ENCODE measurements at regions not wholly inside any gene's neighbourhood (a gene's known extent, or its start where the extent isn't known, plus 50 kb on each side); places are given as distances from the start of the nearest gene placed in this dataset.
A peak's percentile ranks its signal among the peaks of the same experiment; 100 is the strongest.
"Not testable (repeated sequence)": the region's sequence is repeated elsewhere in the genome, so short reads cannot be mapped to it uniquely, and the experiment has no call there.

DNA sequence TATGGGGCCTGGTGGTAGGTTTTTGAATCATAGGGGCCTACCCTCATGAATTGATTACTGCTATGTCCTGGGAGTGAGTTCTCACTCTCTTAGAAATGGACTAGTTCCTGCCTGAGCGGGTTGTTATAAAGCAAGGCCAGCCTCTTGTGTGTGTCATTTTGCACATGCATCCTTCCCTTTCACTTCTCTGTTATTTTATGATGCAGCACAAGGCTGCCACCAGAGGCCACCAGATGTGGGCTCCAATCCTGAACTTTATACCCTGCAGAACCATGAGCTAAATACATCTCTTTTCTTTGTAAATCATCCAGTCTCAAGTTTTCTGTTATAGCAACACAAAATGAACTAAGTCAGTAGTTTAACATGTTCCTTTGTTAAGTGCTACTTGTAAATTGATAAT, 251.4 kb downstream of the BLID start:
- no peak for DNase-seq (ENCODE audit: low spot score)

DNA sequence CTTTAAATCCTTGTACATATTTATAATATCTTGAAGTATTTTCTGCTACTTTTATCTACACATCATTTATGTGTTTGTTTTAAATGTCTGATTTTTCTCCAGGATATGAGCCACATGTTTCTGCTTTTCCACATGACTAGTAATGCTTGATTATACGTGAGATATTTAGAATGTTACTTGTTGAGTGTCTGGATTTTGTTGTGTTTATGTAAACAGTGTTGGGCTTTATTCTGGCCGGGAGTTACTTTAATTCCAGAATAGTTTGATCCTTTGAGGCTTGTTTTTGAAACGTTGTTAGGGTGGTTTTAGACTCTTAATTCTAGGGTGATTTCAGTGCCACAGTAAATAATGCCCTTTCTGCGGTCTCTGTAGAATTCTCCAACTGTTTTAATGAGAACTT, 252.9 kb downstream of the BLID start:
- no peak for DNase-seq (ENCODE audit: low spot score)

DNA sequence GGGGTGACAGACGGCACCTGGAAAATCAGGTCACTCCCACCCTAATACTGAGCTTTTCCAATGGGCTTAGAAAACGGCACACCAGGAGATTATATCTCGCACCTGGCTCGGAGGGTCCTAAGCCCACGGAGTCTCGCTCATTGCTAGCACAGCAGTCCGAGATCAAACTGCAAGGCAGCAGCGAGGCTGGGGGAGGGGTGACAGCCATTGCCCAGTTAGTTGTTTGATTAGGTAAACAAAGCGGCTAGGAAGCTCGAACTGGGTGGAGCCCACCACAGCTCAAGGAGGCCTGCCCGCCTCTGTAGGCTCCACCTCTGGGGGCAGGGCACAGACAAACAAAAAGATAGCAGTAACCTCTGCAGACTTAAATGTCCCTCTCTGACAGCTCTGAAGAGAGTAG, 260.9 kb downstream of the BLID start:
- DNase-seq (ENCODE audit: low spot score) = not testable (repeated sequence)

DNA sequence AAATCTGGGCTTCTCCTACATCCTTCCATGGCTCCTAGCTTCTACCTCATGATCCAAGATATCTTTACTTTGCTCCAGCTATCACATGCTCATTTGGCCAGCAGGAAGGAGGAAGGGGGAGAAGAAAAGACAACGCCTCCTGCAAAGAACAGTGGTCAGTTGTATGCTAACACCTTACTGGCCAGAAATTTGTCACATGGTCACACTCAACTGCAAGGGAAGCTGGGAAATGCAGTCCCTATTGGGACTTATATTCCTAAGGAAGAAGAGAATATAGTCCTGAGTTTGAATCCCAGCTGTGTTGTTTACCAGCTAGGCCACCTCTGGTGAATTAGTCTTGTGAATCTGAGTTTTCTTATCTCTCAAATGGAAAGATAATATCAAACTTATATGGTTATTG, 272.0 kb downstream of the BLID start:
- DNase-seq (ENCODE audit: low spot score) = no peak

DNA sequence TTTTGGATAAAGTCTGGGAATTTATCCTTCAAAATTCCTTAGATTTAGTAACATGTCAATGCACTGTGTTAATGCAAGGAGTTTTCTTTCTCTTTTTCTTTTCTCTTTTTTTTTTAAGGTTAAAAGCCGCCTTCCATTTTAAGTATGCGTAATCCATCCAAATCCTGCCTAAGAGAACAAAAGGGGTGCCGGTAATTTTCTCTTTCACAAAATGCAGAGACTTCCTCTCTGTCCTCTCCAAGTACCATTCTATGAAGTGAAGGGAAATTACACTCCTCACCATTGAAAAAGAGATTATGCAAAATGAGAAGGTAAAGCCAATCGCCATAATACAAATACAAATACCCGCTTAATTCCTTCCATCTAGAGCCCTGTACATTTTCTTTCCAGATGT, 273.8 kb downstream of the BLID start:
- no peak for DNase-seq (ENCODE audit: low spot score)

DNA sequence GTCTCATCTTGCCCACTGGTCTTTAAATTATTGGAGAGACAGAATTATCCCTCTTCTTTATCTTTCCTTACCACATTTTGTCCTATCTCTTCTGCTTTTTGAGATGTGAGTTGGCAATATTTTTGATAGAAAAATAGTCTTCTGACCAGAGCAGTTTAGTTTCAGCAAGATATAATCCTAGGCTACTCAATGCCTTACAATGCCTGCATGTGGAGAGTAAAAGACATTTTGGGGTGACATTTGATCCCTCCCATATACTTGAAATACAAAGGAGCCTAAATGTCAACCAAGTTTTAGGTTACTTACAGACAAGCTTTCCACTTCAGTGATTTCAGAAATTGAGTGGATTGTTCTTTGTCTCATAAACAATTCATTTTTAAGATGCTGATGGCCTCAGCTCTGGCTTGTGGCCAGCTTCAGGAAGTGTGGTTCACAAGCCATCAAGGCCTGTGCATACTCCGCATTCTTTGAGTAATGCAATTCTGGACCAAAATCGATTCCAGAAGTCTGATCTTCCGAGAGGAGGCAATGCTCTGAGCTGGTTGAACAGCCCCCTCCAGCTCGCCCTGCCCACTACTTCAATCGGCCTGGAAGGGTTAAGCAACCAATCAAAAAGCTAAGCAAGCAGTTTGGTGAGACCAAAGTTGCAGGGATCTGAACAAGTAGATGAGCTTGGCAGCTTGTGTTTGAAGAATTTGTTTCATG, 274.4 kb downstream of the BLID start:
- DNase-seq (ENCODE audit: low spot score) = peak; percentile 32

DNA sequence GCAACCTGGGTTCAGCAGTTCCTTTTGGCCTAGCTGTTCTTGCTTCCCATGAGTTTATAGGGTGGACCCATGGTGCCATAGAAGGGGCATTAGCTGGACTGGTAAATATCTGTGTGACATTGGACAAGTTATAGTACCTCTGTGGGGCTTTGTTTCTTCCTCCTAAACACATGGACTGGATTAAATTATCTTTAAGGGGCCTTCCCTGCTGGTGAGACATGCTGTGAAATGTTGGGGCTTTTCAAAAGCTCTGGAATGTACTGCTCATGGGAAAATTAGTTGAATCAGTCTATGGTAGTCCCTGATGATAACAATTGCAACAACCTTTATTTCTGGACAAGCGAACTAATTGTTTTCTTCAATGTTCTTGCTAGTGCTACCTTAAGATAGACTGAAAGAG, 276.2 kb downstream of the BLID start:
- DNase-seq (ENCODE audit: low spot score) = no peak

DNA sequence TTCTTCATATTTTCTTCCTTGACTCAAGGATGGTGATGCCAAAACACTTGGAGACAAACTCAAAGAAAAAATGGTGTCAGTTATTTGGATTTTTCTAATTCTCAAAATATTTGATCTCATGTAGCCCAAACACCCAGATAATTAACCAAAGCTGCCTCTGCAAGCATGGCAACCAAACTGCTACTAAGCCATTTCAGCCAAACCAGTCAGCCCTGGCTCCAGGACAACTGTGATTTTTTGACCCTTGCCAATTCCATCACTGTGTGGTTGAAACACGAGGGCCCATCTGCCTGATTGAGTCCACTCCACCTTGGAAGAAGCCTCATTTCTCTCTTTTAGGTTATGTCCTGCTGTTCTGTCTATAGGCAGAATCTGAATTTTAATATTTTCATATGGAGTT, 277.4 kb downstream of the BLID start:
- DNase-seq (ENCODE audit: low spot score) = no peak

DNA sequence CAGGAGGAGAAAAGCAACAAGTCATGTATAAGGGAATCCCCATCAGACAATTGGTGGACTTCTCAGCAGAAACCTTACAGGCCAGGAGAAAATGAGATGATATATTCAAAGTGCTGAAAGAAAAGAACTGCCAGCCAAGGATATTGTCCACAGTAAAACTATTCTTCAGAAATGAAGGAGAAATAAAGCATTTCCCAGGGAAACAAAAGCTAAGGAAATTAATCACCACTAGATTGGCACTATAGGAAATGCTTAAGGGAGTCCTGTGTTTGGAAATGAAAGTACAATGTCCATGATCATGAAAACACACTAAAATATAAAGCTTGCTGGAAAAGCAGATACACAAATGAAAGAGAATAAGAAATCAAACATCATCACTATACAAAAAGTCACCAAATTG, 282.0 kb downstream of the BLID start:
- DNase-seq (ENCODE audit: low spot score) = no peak

DNA sequence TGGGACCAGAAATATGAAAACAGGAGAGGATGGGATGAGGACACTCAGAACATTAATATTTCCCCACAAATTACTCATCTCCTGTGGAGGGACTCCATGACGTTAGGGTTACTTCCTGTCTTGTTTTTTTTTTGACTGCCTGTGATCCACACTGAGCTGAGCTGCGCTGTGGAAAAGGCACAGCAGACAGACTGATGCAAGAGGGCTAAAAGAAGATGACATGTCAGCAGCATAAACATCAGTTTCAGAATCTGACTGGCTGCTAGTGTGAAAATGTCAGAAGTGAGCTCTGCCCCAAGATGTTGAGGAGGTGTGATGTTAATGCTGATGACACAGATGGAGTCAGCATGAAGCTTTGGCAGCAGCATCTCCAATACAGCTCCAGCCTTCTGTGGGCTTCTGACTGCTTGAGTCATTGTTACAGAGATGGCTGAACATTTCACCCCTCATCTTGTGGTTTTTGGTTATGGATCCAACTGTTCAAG, 286.8 kb downstream of the BLID start:
- DNase-seq (ENCODE audit: low spot score) = no peak

DNA sequence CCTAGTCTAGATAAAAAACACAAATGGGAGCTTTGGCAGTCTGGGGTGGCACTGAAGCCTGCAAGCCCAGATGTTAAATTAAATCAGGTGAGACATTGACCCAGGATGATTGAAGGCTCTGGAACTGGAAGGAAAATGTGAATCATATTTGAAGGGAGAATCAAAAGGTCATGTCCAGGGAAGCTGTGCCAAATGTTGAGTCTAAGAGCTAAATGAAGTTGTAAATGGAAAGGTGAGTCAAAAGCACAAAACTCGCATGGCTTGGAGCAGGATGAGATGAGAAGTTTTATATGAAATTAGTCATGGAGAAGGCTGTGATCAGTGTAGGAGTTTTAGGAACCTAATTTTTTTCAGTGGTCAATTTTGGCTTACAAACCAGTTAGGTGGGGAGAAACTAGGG, 301.1 kb downstream of the BLID start:
- no peak for DNase-seq (ENCODE audit: low spot score)

DNA sequence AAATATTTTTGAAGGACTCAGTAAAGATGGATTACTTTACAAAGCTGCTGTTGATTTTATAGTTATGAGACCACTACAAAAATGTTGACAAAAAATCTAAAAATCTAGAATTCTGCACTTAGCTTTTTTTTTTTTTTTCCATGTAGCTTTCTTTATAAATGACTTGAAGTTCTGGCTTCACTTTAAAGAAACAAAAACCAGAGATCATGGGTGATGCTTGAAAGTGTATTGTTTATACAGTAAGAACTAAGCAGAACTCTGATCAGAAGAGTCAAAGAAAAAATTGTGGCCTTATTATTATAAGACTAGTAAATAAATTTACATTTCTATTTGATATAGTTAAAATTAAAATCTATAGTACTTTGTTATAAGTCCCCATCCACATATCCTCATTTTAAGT, 301.7 kb downstream of the BLID start:
- no peak for DNase-seq (ENCODE audit: low spot score)

DNA sequence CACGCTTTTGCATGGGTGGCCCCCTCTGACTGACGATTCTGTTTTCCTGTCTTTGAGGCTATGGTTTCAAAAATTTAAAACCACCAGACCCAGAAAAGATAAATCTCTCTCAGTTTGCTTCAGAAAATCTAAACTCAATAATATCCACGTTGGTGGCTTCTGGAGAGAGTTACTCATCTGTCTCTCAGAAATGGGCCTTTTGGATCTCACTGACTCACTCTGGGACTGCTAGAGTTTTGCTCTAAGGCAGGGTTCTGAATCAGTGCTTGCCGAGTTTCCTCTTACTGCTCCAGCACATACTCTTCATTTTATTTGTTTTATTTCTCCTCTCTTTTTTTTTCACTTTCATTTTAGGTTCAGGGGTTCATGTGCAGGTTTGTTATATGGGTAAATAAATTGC, 305.7 kb downstream of the BLID start:
- no peak for DNase-seq (ENCODE audit: low spot score)

DNA sequence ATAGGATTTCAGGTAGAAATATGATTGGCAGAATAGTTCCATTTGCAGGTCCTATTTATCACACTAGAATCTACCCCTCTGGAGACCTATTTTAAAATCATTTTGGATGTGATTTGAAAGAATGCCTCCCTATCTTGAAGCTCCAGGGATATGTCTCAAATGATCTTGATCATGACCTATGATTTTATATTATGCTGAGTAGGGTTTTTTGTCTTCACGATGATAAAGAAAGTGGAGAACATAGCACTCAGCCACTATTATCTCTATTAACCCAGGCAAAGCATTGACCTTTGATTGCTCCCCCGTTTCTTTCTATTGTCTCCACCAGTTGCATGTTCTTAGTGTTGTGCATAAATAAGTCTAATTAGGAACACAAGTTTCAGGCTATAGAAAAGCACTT, 307.9 kb downstream of the BLID start:
- DNase-seq (ENCODE audit: low spot score) = no peak

DNA sequence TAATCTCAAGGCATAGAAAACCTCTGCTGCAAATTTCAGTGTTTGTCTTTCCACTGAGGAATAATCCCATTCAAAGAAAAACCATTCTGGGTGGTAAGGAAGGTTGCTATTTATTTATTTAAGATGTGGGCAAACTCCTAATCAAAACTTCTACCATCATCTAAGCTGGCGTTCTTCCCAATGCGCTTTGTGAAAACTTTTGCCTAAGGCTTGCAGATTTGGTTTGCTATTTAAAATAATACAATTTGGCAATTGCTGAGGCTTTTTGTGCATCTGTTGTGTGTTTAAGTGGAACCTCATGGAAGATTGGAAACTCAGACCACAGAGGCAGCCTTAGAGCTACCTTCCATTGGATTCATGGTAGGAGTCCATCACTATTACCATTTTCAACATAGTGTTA, 309.0 kb downstream of the BLID start:
- no peak for DNase-seq (ENCODE audit: low spot score)

DNA sequence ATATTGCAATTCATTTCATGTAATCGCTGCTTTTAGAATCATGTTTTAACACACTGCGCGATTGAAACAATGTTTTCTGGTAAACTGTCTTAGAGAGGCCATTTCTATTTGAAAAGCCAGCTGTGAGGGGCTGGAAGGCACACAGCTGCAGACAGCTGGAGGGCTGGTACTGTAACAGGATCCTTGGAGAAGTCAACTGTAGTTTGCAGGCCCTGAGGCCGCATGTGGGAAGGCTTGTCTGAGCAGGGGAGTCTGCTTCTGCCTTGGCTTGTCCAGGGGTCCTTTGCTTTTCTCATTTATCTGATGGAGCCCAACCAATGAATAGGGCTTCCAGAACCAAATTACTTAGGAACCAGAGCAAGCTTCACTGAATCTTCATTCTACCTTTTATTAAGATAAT, 313.5 kb downstream of the BLID start:
- DNase-seq (ENCODE audit: low spot score) = peak; percentile 64

DNA sequence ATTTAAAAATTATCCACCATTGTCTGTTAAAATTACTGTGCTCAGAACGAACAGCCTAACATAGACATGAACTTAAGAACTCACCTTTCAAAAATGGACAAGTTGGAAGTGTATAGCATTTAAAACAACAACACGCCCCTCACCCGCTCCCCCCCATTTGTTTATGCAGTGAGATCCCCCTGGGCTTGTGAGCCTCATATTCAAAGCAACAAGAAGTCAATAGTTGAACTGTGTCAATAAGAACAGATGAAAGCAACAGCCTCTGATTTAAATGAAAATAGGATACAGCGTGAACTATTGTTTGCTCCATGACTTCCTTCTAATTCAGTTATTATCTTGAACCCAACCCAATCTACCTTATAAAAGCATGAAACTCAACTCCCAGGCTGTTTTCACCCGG, 314.2 kb downstream of the BLID start:
- peak; percentile 19 for DNase-seq (ENCODE audit: low spot score)

DNA sequence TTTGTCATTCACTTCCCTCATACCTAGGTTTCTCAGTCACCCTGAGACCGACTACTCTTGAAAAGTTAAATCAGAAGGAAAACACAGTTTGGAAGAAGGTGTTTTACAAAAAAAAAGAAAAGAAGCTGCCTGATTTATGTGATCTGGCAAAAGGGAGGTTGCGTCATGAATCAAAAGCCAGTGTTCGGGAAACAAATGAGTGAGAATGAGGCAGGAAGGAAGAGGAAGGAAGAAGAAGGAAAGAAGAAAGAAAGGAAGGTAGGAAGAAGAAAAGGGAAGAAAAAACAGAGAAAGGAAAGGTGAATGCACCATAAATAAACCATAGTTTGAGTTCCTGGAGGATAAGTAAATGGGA, 314.6 kb downstream of the BLID start:
- no peak for DNase-seq (ENCODE audit: low spot score)

DNA sequence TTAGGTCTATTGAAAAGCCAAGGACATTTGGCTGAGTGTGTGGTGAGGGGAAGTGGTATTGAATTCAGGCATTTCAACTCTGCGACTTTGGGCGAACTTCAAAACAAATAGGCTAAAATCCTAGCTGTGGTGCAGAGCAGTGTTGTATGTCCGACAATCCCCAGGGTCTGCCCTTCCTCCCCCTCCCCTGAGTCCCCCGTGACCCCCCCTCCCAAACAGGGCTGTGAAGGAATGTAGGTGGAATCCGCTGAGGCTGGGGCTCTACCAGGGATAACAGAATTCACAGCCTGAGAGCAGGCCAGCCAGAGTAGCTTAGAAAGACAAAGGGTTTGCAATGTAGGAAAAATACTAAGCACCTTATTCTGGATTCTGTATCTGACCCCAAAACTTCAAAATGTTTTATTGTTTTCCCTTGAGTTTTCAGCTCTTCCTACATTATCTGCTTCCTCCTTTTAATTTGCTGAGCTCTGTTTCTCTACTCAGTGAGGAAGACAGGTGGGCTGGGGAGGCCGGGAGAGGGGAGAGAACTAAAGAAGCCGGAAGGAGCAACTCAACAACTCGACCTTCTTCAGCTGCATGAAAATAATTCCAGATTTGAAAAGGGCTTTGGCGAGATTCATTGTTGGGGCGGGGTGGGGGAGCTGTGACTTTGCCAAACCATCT, 315.2 kb downstream of the BLID start:
- peak; percentile 85 for DNase-seq (ENCODE audit: low spot score)

DNA sequence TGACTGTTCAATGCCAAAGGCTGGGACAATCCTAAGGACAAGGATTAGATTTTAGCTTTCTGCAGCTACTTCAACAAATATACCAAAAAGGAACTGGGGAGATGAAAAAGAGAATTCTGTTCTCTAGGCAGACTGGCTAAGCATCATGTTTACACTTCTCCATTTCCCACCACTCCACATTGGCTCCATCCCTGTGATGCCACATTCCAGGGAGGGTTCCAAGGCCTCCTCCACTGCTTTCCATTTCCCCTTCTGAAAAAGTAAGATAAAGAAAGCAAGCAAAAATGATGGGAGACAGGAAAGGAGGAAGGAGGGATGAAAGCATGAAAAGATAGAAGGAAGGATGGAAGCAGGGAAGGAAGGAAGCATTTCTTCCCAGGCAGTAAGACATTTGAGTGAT, 315.8 kb downstream of the BLID start:
- no peak for DNase-seq (ENCODE audit: low spot score)

DNA sequence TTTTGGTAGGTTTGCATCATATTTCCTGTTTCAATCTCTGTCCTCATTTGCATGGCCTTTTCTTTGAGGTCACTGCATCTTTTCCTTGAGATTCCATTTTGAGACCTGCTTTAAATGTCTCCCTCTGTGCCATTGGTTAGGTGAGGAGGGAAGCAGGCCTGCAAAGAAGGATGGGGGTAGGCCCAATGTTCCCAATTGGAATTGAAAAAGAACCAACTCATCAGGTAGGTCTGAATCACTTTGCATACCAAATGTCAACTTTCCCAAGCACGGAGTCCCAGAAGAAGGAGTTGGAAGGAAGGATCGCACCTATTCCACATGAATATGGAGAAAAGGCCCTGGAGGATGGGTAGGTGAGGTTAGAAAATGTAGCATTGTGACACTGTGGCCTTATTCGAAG, 318.5 kb downstream of the BLID start:
- no peak for DNase-seq (ENCODE audit: low spot score)

DNA sequence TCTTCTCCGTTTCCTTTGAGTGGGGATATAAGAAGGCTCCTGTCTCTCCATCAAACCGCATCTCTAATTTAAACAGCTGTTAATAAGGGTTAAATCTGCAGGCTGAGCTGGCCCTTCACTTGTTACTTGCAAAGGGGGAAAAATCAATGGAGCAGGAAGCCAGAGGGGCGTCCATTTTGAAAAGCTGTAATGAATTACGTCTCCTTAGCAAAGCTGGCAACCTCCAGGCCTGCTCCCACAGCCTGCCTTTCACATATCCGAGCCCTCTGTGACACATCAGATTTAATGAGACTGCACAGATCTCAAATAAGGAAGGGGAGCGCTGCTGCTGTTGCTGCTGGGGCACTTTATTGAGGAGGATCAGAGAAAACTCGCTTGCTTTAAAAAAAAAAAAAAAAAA, 320.8 kb downstream of the BLID start:
- DNase-seq (ENCODE audit: low spot score) = no peak

DNA sequence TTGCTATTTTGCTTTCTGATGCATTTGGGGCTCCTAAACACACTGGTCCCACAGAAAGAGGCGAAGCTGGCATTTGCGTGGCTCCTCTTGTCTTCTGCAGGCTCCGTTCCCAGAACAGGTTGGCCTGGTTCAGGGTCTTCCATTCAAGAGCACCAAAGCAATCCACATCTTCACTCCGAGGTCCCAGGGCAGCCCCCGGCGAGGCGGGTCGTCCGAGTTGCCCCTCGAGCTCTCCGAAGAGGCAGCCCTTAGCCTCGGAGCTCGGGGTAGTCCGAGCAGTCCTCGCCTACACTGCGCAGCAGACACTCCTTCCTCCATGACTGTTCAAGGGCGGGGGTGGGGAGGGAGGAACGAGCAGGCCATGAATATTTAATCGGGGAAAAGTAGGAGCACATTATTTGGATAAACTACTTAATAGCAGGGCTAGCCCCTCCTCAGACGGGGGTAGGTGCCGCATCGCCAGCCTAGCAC, 321.3 kb downstream of the BLID start:
- no peak for DNase-seq (ENCODE audit: low spot score)

DNA sequence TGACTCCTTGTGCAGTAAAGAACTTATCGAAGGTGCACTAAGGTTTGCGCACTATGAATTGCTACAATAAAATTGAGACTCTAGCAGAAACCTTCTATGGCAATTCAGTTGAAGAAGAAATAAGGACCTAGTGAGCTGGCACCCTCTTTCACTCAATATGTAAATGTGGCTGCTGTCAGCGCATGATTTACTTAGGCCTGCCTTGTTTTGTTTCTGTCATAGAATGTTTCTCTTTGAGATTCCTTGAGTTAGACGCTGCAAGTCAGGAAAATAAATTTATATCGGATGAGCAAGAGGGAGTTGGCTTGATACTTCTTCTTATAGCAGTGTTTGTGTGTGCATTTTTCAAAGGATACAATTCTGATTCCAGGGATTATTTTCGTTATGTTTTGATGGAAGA, 322.1 kb downstream of the BLID start:
- DNase-seq (ENCODE audit: low spot score) = no peak
